NAMALWA (cell line): ENCODE measurements at regions not wholly inside any gene's neighbourhood (a gene's known extent, or its start where the extent isn't known, plus 50 kb on each side); places are given as distances from the start of the nearest gene placed in this dataset.

Experiments
- DNase-seq: peaks from one replicate; pipeline ENCODE4 v3.0.0-alpha.2; 2015; ENCODE audit warnings: low spot score

DNA sequence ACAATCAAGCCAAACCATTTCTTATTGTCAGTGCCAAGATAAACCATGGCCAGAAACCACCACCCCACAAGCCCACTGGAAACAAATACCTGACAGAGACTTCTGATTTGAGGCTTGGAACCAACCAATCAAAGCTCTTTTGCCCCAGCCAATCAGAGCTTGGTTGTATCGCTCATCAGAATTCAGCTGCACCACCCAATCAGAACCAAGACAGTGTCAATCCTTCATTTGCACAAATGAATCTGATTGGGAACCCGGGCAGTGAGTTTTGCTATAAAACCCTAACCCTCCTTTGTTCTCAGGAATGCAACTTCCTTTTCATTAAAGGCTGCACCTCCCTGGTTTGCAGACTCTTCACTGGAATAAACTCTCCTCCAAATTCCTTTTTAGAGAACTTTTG lies 87.4 kb downstream of the ELAPOR2 start:
- peak; percentile 17 for DNase-seq

- no peak for DNase-seq
Measured at GRCh38 chr7:86970986-86971385, 88.5 kb downstream of the ELAPOR2 start.

- no peak for DNase-seq
Measured at GRCh38 chr7:86970547-86970946, 88.9 kb downstream of the ELAPOR2 start.

- DNase-seq: no peak
Measured at GRCh38 chr7:86969865-86970264, 89.6 kb downstream of the ELAPOR2 start.

GRCh38 chr7:86968618-86969017 lies 90.8 kb downstream of the ELAPOR2 start:
- DNase-seq: no peak

- no peak for DNase-seq
Measured at GRCh38 chr7:86966916-86967315, 92.5 kb downstream of the ELAPOR2 start.

- no peak for DNase-seq
Measured at GRCh38 chr7:86965727-86966120, 93.7 kb downstream of the ELAPOR2 start.

DNA sequence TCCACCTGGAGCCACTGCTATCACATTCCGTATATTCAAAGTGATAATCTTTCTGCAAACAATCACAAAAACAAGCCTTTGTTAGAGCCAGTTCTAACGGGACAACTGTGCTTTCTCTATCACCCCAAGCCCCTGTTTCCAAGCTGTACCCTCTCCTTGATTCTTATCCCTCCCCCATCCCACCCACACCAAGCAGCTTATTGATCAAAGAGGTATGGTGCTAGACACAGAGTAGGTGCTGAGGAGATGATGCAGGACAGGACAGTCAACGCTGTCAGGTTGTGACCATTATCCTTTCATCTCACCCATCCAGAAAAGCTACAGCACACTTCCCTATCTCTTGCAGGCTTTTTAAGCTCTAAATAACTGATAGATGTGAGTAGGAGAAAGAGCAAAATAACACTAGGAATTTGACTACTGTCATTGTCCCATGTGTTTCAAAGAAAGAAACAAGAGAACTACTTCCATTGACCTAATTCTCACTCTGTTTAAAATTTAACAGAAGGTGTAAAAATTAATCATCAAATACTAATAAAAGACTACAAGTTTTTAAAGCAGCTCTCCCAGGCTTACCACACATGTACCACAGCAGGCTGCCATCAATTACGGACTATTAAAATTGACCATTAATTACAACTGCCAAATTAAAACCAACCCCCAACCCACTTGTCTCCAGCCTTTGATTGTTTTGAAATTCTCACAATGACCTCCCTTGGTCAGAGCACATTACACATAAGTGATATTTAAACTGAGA lies 94.3 kb downstream of the ELAPOR2 start:
- no peak for DNase-seq

DNA sequence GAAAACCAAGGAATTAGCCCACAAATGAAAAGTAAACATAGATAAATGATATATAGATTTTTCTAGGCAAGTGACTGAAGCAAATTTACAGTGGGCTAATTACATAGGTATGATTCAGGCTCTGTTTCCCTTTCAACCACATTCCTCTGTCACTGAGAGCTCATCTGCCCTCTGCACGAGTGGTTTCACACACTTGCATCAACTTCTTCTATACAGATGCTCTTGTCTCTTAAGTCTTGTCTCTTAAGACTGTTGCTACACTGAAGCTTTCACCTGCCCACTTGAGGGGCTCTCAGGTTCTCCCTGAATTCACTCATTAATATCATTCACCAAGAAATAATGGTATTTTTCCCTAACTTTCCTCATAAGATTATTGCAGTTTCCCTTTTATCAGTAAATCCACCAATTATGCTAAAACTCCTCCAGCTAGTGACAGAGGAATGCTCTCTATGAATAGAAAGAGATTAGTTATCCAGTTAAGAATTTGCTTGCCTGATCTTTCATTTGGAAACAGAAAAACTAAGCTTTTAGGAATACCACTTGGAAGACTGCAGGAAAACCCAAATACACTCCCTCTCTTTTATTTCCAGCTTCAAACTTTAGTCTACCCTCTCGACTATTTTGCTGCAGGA lies 95.7 kb downstream of the ELAPOR2 start:
- no peak for DNase-seq

GRCh38 chr7:86962623-86963022 lies 96.8 kb downstream of the ELAPOR2 start:
- DNase-seq: no peak

DNA sequence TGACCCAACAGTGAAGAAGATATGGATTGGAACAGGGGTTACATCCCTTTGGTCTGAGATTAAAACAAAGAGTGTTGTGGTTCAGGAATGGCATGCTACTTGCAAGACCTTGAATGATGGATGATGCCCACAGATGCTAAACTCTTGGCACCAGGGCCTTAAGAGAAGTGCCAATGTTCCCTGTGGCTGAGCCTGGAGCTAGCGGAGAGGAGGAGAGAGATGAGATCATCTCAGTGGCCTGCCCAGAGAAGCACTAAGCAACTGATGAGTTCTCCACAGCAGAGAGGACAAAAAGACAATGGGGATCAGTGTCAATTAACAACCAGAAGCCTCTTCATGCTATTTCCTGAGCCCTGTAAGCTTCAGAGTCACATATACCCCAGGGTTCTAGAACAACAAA lies 97.8 kb downstream of the ELAPOR2 start:
- DNase-seq: no peak

DNA sequence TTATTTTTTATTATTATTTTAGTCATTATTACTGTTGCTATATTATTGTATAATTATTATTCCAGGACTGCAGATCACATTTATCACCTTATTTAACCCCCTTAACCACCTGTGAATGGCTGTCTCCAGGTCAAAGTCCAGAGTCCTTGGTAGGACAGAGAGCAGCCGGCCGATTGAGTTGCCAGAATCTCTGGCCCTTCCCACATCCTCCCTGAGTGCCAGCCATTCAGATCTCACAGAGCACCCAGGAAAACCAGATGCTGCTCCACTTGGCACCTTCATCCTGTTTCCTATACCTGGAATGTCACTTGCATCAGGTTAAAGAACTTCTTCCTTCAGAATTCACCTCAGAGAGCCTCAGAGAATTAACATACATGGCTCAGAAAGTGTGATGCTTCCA lies 101.1 kb downstream of the ELAPOR2 start:
- DNase-seq: no peak

GRCh38 chr7:86956567-86956966 lies 102.9 kb downstream of the ELAPOR2 start:
- no peak for DNase-seq

DNA sequence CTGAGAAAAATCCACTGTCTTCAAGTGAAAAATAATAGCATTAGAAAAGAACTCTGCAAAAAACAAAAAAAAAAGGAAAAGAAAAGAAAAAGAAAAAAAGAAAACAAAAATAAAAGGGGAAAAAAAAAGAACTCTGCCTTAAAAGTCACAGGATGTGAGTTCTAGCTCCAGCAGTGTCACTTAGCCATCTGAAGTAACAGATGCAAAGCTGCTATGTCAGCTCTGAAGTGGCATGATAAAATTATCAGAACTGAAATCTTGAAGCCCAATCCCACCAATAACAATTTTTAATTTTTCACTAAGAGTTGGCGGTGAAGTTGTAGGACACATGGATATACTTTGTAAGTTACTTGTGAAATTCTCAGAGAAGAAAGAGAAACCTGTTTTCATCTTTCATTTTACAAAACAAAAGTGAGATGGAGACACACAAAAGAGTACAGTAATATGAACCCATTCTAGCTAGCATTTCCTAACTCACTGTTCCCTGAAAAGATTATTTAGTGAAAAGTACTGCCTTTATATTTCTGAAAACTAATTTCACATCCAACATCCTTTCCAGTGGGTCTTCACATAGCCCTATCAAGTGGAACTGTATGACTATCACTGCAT lies 103.5 kb downstream of the ELAPOR2 start:
- no peak for DNase-seq

DNA sequence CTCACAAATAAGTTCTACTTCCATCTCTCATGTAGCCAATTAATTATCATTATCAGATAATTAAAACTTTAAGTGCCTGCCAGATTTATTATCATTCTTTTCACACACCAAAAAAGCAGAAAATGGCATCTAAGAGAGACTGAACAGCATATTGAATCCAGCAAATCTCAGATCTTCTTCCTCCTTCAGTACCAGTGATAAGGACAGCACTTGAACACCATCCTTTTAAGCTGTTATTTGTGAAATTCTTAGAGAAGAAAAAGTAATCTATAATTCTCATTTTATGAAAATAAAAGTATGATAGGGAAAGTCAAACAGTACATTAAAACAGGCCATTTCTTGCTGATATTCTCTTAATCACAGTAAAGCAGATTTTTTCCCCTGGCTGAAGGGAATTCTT lies 104.5 kb downstream of the ELAPOR2 start:
- DNase-seq: no peak

DNA sequence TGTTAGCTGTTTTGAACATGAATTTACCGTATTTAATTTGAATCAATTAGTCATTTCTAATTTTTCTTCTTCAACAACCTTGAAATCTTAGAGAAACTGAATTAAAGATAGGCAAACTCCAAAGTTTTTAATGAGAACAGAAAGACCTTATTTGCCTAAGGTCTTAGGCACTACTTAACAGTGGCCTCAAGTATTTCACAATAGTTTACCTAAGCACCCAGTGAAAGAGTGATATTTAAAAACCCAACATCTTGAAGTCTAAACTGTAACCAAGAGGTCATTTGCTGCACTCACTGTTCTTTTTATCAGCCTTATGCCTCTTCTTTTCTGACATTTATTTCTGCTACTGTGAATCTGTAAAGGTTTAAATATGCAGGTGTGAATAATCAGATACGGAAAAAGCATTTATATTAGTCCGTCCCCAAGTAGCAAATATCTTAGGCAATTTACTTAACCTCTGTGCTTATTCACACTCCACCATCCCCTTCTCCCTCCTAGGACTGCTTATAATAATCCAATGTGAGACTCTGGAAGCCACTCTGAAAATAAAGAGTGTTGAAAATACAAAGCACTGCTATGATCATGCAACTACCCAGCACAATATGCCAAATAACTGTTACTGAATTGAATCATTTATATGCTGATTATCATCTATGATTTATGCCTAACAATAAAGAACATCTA lies 105.7 kb downstream of the ELAPOR2 start:
- no peak for DNase-seq

DNA sequence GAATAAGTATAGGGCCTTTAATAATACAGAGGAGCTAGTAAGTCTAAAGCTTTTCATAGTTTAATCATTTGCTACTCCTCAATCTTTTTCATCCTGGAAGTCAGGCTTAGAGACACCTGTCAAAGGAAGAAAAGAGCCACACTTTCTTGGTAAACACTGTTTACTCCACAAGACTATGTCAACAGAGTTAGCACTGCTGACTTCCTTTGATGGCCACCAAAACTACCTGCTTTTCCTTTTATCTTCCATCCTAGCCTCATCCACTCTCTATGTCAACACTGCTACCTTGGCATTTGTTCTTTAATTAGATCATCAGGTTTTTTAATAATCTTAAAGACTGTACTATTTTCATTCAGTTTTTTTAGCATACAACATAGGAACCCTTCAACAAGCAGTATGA lies 106.2 kb downstream of the ELAPOR2 start:
- no peak for DNase-seq

DNA sequence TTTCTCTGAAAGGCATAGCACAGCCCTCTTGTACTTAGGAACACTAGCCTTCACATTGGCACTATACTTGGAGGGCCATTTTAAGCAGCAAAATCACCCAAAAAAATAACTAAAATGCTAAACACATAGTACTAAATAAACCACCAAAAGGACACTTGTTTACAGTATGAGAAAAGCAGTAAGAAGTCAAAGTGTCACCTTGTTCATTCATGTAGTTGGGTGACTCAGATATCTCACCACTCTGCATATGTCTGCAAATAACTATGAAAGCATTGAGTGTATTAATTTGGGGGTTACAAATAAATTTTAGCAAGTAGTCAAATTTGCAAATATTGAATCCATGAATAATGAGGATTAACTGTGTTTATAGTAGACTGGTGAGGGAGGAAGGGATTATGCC lies 107.6 kb downstream of the ELAPOR2 start:
- no peak for DNase-seq

DNA sequence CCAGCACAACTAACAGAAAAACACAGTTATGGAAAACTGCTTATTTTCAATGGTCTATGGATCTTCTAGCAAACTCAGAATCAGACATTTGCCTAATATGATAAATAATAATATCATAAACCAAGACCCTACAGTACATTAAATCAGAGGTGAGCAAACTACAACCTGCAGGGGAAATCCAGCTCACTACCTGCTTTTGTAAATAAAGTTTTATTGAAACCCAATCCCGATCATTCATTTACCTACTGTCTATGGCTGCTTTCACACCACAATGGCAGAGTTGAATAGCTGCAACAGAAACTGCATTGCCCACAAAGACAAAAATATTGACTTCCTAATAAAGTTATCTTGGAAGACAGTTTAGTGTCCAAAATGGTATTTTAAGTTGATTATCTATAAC lies 108.5 kb downstream of the ELAPOR2 start:
- DNase-seq: no peak

- DNase-seq: no peak
Measured at GRCh38 chr7:86950360-86950759, 109.1 kb downstream of the ELAPOR2 start.

DNA sequence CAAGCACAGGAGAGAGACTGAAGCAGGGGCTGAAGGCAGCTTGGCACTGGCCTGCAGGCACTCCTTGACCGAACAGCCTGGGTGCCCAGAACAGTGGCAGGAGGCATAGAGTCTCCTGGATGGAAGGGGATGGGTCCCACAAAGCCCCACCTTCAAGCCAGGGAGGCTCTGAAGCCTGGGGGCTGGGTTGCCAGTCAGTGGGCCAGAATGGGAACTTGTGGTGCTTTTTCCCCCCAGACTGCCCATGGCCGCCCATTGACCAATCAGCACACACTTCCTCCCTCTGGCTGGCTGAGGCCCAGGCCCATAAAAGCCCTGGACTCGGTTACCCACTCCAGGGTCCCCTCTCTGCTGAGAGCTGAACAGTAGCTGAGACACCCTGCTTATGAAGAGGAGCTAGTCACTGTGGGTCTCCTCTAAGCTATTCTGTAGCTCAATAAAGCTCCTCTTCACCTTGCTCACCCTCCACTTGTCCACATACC lies 109.6 kb downstream of the ELAPOR2 start:
- no peak for DNase-seq

GRCh38 chr7:86949052-86949778 lies 110.2 kb downstream of the ELAPOR2 start:
- DNase-seq: no peak
